Upper lobe of left lung (tissue), 4 donors: ENCODE measurements at regions not wholly inside any gene's neighbourhood (a gene's known extent, or its start where the extent isn't known, plus 50 kb on each side); places are given as distances from the start of the nearest gene placed in this dataset.
"Not testable (repeated sequence)": the region's sequence is repeated elsewhere in the genome, so short reads cannot be mapped to it uniquely, and the experiment has no call there.

ENCODE experiments used
- EP300 ChIP-seq, 4 donors: sonication (generic); formaldehyde crosslinking; IDR thresholded peaks; one replicate each; pipeline ENCODE4 v1.5.1; 2017; ENCODE audit warnings: antibody characterized with exemption in 4 of 4, control low read depth in 2 of 4
- POLR2A ChIP-seq, 4 donors: fragments of 450-650 bp; IDR thresholded peaks; one replicate each; pipeline ENCODE4 v1.5.1; 2016 to 2017; ENCODE audit warnings: antibody characterized with exemption in 4 of 4, mild to moderate bottlenecking in 2 of 4
- POLR2AphosphoS5 ChIP-seq, 2 donors: sonication (generic); formaldehyde crosslinking; IDR thresholded peaks; one replicate each; pipeline ENCODE4 v1.5.1; 2017; ENCODE audit warnings: antibody characterized with exemption in 2 of 2
- TF ChIP-seq, protein P1 (sequence below), 6 experiments: fragments of 450-650 bp in 4 of 6; fragments of 200-600 bp in 2 of 6; sonication (generic) in 2 of 6; IDR thresholded peaks; one replicate each; pipeline ENCODE4 v1.5.1; 2016 to 2019; ENCODE audit warnings: antibody characterized with exemption in 6 of 6

DNA sequence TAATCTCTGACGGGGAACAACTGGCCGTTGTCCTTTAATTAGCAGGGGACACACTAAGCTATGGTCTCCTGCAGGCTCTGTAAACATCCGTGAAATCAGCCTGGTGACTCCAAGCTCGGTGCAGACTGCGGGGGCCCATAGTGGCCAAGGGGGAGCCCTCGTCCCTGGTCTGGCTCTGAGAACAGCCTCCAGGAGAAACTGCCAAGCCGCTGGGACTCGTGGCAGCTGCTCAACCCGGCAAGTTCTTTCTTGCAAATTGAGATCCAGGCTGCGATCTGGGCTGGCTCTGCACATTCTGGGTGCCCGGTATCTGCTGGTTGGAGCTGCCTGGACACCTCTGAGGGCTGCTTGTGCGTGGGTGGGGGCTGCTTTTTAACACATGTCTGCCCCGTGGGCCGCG is 71.6 kb upstream of the ZNF479 start:
- TF ChIP-seq, protein P1, sequence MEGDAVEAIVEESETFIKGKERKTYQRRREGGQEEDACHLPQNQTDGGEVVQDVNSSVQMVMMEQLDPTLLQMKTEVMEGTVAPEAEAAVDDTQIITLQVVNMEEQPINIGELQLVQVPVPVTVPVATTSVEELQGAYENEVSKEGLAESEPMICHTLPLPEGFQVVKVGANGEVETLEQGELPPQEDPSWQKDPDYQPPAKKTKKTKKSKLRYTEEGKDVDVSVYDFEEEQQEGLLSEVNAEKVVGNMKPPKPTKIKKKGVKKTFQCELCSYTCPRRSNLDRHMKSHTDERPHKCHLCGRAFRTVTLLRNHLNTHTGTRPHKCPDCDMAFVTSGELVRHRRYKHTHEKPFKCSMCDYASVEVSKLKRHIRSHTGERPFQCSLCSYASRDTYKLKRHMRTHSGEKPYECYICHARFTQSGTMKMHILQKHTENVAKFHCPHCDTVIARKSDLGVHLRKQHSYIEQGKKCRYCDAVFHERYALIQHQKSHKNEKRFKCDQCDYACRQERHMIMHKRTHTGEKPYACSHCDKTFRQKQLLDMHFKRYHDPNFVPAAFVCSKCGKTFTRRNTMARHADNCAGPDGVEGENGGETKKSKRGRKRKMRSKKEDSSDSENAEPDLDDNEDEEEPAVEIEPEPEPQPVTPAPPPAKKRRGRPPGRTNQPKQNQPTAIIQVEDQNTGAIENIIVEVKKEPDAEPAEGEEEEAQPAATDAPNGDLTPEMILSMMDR (IDR thresholded peaks at IDR 0.05), result not testable (repeated sequence)
- TF ChIP-seq POLR2A, POLR2AphosphoS5, EP300 (IDR thresholded peaks at IDR 0.05): not testable (repeated sequence)
